HL-60 (cell line): ENCODE measurements at regions not wholly inside any gene's neighbourhood (a gene's known extent, or its start where the extent isn't known, plus 50 kb on each side); places are given as distances from the start of the nearest gene placed in this dataset.
"Not testable (repeated sequence)": the region's sequence is repeated elsewhere in the genome, so short reads cannot be mapped to it uniquely, and the experiment has no call there.

Experiments
- DNase-seq, 2 experiments: peaks; one replicate each; pipeline ENCODE4 v3.0.0-alpha.2; 2010 to 2020; ENCODE audit warnings: low read depth in 1 of 2, low spot score in 1 of 2
- H3K27ac ChIP-seq: fragments of 250-450 bp; sonication (Bioruptor Pico); replicated peaks from 2 replicates; pipeline ENCODE4 v1.5.1; 2020; ENCODE audit warnings: mild to moderate bottlenecking, moderate library complexity
- H3K27me3 ChIP-seq: fragments of 250-450 bp; sonication (Bioruptor Pico); 2 replicates; pipeline ENCODE4 v1.5.1; 2021; ENCODE audit warnings: mild to moderate bottlenecking, moderate library complexity; ENCODE audit not compliant: insufficient read depth, poor library complexity, severe bottlenecking
- H3K4me3 ChIP-seq: replicated peaks from 2 replicates; pipeline ENCODE4 v1.5.1; 2011; ENCODE audit warnings: mild to moderate bottlenecking, control low read depth, low read length; ENCODE audit not compliant: insufficient read depth
- GABPA ChIP-seq: IDR thresholded peaks from 2 replicates; pipeline ENCODE4 v1.6.1; 2012; ENCODE audit warnings: low read depth
- POLR2AphosphoS5 ChIP-seq: IDR thresholded peaks from 2 replicates; pipeline ENCODE4 v1.6.1; 2012; ENCODE audit warnings: low read depth
- REST ChIP-seq: IDR thresholded peaks from 2 replicates; pipeline ENCODE4 v1.6.1; 2012; ENCODE audit warnings: low read depth; ENCODE audit not compliant: insufficient replicate concordance
- SPI1 ChIP-seq: IDR thresholded peaks from 2 replicates; pipeline ENCODE4 v1.6.1; 2012; ENCODE audit warnings: low read depth, mild to moderate bottlenecking, borderline replicate concordance
- TF ChIP-seq, protein P1 (sequence below): IDR thresholded peaks from one replicate; pipeline ENCODE4 v1.5.1; 2011; ENCODE audit warnings: low read length, control low read depth, inconsistent platforms; ENCODE audit not compliant: insufficient read depth

- H3K27ac ChIP-seq = no peak overlapping the region
- TF ChIP-seq, protein P1, sequence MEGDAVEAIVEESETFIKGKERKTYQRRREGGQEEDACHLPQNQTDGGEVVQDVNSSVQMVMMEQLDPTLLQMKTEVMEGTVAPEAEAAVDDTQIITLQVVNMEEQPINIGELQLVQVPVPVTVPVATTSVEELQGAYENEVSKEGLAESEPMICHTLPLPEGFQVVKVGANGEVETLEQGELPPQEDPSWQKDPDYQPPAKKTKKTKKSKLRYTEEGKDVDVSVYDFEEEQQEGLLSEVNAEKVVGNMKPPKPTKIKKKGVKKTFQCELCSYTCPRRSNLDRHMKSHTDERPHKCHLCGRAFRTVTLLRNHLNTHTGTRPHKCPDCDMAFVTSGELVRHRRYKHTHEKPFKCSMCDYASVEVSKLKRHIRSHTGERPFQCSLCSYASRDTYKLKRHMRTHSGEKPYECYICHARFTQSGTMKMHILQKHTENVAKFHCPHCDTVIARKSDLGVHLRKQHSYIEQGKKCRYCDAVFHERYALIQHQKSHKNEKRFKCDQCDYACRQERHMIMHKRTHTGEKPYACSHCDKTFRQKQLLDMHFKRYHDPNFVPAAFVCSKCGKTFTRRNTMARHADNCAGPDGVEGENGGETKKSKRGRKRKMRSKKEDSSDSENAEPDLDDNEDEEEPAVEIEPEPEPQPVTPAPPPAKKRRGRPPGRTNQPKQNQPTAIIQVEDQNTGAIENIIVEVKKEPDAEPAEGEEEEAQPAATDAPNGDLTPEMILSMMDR = no peak
- TF ChIP-seq SPI1 (no peak), GABPA (no peak), POLR2AphosphoS5 (no peak), REST (no peak)
- no peak overlapping the region for H3K4me3 ChIP-seq
- no peaks in the 10 kb centered on the region for H3K27me3 ChIP-seq
- DNase-seq = no peak
Observed at GRCh38 chr11:24163841-24164240, 333.0 kb upstream of the LUZP2 start.

DNA sequence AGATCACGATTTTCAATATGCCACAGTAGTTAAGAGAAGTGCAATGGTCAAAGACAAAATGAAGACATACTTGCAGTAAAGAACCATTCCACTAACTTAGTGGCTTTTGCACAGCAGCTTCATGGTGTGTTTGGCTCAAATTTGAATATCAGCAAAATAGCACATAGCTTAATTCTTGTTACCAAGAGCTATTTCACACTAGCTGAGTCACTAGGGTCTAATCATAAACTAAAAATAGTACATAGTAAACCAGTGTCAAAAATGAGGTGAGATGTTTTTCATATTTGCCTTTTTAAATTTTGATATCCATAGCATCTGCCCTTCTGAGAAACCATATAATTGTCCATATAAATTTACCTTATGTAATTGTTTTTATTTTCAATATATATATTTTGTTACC lies 325.0 kb upstream of the LUZP2 start:
- Histone ChIP-seq H3K27ac (no peak overlapping the region), H3K4me3 (no peak overlapping the region), H3K27me3 (no peaks in the 10 kb centered on the region)
- no peak for DNase-seq
- TF ChIP-seq POLR2AphosphoS5 (no peak), SPI1 (no peak), GABPA (no peak), REST (no peak)
- TF ChIP-seq, protein P1 = no peak

GRCh38 chr11:24181395-24182047 lies 315.3 kb upstream of the LUZP2 start:
- Histone ChIP-seq H3K27me3 (no peaks in the 10 kb centered on the region), H3K4me3 (no peak overlapping the region), H3K27ac (no peak overlapping the region)
- no peak for TF ChIP-seq REST
- TF ChIP-seq GABPA = no peak
- TF ChIP-seq SPI1 = no peak
- TF ChIP-seq, protein P1 = no peak
- TF ChIP-seq POLR2AphosphoS5 = no peak
- no peak for DNase-seq

DNA sequence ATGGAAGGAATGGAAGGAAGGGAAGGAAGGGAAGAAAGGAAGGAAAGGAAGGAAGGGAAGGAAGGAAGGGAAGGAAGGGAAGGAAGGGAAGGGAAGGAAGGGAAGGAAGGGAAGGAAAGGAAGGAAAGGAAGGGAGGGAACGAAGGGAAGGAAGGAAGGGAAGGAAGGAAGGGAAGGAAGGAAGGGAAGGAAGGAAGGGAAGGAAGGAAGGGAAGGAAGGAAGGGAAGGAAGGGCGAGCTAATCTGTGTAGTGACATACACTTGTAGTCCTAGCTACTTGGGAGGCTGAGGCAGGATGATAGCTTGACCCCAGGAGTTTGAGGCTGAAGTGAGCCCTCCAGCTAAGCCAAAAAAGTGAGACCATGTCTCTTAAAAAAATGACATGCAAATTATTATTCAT lies 311.3 kb upstream of the LUZP2 start:
- H3K27me3 ChIP-seq, H3K4me3 ChIP-seq, DNase-seq, H3K27ac ChIP-seq: not testable (repeated sequence)
